Hepatic stellate cell (primary cell): ENCODE measurements at regions not wholly inside any gene's neighbourhood (a gene's known extent, or its start where the extent isn't known, plus 50 kb on each side); places are given as distances from the start of the nearest gene placed in this dataset.
"Not testable (repeated sequence)": the region's sequence is repeated elsewhere in the genome, so short reads cannot be mapped to it uniquely, and the experiment has no call there.

Experiments
- DNase-seq: peaks from one replicate; pipeline ENCODE4 v3.0.0; 2011; ENCODE audit warnings: low spot score

DNA sequence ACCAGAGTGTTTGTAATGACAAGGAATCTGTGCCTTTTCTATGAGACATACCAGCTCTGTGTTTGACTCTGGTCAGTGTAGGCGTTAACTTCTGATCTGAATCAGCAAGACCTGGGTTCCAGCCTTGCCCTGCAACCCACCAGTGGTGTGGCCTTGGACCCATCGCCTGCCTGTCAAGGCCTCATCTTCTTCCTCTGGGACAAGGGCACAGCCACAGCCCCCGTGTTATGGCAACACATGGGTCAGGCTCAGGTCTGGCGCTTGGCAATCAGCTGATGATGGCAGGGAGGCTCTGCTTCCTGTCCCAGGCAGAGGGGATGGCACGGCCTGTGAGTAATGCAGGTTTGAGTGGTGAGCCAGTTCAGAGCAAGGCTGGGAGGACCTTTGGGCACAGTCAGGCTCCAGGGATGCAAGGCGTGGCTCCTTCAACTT lies 69.1 kb upstream of the PLGLB2 start:
- not testable (repeated sequence) for DNase-seq

- not testable (repeated sequence) for DNase-seq
These were observed 67.9 kb upstream of the PLGLB2 start for GRCh38 chr2:87679950-87680349.

GRCh38 chr2:87680691-87681090 lies 67.2 kb upstream of the PLGLB2 start:
- not testable (repeated sequence) for DNase-seq

GRCh38 chr2:87683451-87683850 lies 64.4 kb upstream of the PLGLB2 start:
- DNase-seq, result not testable (repeated sequence)

- not testable (repeated sequence) for DNase-seq
These were observed 63.9 kb upstream of the PLGLB2 start for GRCh38 chr2:87683961-87684360.

- not testable (repeated sequence) for DNase-seq
These were observed 62.3 kb upstream of the PLGLB2 start for GRCh38 chr2:87685558-87685957.

GRCh38 chr2:87686873-87687549 lies 60.9 kb upstream of the PLGLB2 start:
- DNase-seq, result not testable (repeated sequence)

DNA sequence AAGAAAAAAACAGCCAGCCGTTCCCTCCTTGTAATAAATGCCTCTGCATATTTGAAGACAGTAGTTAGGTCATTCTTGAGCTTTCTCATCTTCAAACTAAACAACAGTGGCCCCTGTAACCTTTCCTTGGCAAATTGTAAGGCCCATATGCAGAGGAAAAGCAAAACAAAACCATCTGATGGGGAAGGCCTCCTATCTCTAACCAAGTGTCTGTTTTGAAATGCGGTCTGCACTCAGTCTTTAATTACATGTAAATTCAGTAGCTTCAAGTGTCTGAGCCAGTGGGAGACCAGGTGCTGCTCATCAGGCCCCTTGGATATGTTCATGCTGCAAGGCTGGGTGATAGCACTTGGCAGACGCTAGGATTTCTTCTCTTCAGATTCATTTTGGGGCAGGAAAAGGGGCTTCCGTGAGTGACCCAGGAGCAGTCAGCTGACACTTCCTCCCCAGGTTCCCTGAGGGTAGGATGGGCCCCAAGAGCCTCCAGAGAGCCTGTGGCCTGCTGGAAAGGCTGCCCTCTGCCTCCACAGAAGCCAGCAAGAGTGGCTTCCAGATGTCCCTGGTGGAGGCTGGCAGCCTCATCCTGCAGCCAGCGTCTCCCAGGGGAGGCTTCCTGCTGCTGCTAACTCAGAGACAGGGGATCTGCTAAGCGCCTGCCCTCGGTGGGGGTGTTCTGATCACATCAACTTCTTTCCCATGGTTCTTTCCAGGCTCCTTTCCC lies 60.2 kb upstream of the PLGLB2 start:
- DNase-seq, result not testable (repeated sequence)

- DNase-seq, result not testable (repeated sequence)
These were observed 55.8 kb upstream of the PLGLB2 start for GRCh38 chr2:87691899-87692592.

GRCh38 chr2:87692914-87693313 lies 55.0 kb upstream of the PLGLB2 start:
- not testable (repeated sequence) for DNase-seq

GRCh38 chr2:87693882-87694281 lies 54.0 kb upstream of the PLGLB2 start:
- not testable (repeated sequence) for DNase-seq

GRCh38 chr2:87695596-87696323 lies 52.1 kb upstream of the PLGLB2 start:
- DNase-seq, result not testable (repeated sequence)
